ENCODE measurements at regions not wholly inside any gene's neighbourhood (a gene's known extent, or its start where the extent isn't known, plus 50 kb on each side); places are given as distances from the start of the nearest gene placed in this dataset.

DNA sequence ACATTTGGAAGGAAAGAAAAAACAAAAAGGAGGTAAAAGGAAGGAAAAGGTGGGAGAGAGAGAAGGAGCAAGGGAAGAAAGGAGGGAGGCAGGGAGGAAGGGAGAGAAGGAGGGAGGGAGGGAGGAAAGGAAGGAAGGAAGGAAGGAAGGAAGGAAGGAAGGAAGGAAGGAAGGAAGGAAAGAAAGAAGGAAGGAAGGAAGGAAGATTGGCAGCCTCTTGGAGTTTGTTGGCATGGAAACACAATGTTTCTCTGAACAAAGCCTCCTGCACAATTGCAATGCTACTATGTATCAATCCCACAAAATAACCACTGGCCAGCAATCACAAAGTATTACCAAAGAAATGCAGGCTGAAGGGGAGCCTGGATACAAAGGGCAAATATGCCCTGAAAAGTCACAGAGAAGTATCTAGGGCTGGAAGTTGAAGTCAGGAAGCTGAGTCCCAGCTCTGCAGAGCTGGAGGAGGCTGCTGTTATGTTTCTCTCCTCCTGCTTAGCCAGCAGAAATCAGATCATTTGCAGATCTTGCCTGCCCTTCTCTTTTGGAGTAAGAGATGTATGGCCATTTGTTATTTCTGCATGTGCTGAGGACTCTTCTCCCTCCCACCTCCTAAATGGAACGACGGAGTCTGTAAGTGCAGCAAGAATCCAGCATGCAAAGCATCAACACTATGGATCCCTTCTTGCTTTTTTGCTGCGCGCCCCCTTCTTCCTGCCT, 195.9 kb upstream of the LDB2 start:
- no peaks in the 10 kb centered on the region for H3K9me3 ChIP-seq (ENCODE audit: control insufficient read depth, low read length)
- no peaks in the 10 kb centered on the region for H3K27me3 ChIP-seq (ENCODE audit: control insufficient read depth, insufficient read depth, low read length, poor library complexity, severe bottlenecking)
- no peak overlapping the region for H3K4me3 ChIP-seq (ENCODE audit: insufficient read depth, low read depth, low read length)
- no peaks in the 10 kb centered on the region for H3K4me1 ChIP-seq (ENCODE audit: control insufficient read depth, insufficient read depth, low read length)
- no peaks in the 10 kb centered on the region for H3K36me3 ChIP-seq (ENCODE audit: control insufficient read depth, insufficient read depth, low read length)
- WGBS, 2 experiments = 78 to 82% methylated on average over 4 of the region's 4 CpGs
- no peak overlapping the region for H3K27ac ChIP-seq (ENCODE audit: insufficient read depth, low read depth, low read length, poor library complexity, severe bottlenecking)

DNA sequence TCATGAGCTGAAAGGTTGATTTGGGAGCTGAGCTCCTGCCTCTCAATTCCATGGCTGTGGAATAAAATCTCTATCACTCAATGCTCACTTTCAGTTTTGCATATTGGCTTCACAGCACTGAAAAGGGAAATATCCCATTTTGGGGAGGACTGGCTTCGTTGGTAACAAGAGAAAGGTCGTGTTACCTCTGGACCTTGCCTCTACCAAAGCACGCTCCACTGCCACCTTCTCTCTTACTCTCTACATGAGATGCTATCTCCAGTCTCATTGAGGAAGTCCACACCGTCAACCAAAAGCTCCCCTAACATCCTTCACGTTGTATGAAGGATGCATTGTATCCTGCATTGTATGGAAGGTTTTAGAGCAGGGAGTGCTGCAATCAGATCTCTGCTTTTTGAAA, 195.0 kb upstream of the LDB2 start:
- Histone ChIP-seq H3K4me3 (ENCODE audit: insufficient read depth, low read depth, low read length) (no peak overlapping the region), H3K27me3 (ENCODE audit: control insufficient read depth, insufficient read depth, low read length, poor library complexity, severe bottlenecking) (no peaks in the 10 kb centered on the region), H3K4me1 (ENCODE audit: control insufficient read depth, insufficient read depth, low read length) (no peaks in the 10 kb centered on the region), H3K27ac (ENCODE audit: insufficient read depth, low read depth, low read length, poor library complexity, severe bottlenecking) (no peak overlapping the region), H3K9me3 (ENCODE audit: control insufficient read depth, low read length) (no peaks in the 10 kb centered on the region), H3K36me3 (ENCODE audit: control insufficient read depth, insufficient read depth, low read length) (no peaks in the 10 kb centered on the region)
- WGBS, 2 experiments = 89 to 94% methylated on average over 3 to 5 of the region's 5 CpGs

DNA sequence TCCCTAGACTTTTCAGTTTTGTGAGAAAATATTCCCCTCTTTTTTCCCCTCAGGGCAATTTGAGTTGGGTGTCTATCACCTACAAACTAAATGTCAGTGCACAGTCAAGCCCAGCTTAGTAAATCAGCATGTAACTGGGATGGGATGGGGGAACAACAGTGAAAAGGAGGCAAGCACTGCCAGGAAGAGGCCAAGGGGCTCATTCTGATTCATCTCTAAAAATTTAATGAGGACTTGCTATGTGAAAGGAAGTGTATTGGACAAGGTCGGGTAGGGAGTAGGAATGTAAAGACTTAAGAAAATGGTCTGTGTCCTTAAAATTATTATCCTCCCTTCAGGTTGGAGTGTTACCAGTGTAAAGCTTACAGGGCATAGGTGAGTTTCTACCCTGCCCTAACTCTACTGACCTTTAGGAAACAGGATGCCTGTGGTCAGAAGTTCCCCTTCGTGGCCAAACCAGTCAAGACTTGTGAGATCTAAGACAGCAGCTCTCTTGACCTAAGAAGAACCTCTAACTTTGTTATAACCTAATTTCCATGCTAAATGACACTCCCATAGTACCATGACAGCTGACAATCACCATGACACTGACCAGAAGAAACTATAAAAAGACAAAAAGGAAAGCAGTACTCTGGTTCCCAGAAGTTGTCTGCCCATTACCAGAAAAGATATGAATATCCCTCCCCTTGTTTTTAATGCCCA, 194.4 kb upstream of the LDB2 start:
- Histone ChIP-seq H3K36me3 (ENCODE audit: control insufficient read depth, insufficient read depth, low read length) (no peaks in the 10 kb centered on the region), H3K4me1 (ENCODE audit: control insufficient read depth, insufficient read depth, low read length) (no peaks in the 10 kb centered on the region)
- 79 to 88% methylated on average over 2 of the region's 2 CpGs for whole genome bisulfite sequencing, 2 experiments

DNA sequence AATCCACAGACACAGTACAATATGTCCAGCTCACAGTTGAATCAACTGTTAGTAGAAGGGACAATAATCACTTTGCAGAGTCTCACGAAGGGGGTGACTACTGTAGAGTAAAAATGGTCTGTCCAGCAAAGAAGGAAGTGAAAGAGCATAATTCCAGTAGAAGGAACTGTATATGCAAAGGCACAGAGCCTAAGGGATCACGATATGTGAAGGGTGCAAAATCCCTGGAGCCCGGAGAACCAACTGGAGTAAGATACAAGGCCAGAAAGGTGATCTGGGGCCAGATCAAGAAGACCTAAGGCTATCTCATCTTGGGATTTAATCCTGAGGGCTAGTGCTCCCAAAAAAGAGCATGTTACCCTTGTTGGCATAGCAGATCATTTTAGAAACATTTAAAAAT, 192.7 kb upstream of the LDB2 start:
- Histone ChIP-seq H3K27ac (ENCODE audit: insufficient read depth, low read depth, low read length, poor library complexity, severe bottlenecking) (no peak overlapping the region), H3K4me3 (ENCODE audit: insufficient read depth, low read depth, low read length) (no peak overlapping the region), H3K4me1 (ENCODE audit: control insufficient read depth, insufficient read depth, low read length) (no peaks in the 10 kb centered on the region), H3K9me3 (ENCODE audit: control insufficient read depth, low read length) (no peaks in the 10 kb centered on the region), H3K27me3 (ENCODE audit: control insufficient read depth, insufficient read depth, low read length, poor library complexity, severe bottlenecking) (no peaks in the 10 kb centered on the region), H3K36me3 (ENCODE audit: control insufficient read depth, insufficient read depth, low read length) (no peaks in the 10 kb centered on the region)
- 92 to 96% methylated on average over 3 of the region's 3 CpGs for WGBS, 2 experiments

More for the DNA sequence above, 194.4 kb upstream of the LDB2 start:
- H3K4me3 ChIP-seq (ENCODE audit: insufficient read depth, low read depth, low read length) = no peak overlapping the region
- no peak overlapping the region for H3K27ac ChIP-seq (ENCODE audit: insufficient read depth, low read depth, low read length, poor library complexity, severe bottlenecking)
- H3K9me3 ChIP-seq (ENCODE audit: control insufficient read depth, low read length) = no peaks in the 10 kb centered on the region
- no peaks in the 10 kb centered on the region for H3K27me3 ChIP-seq (ENCODE audit: control insufficient read depth, insufficient read depth, low read length, poor library complexity, severe bottlenecking)

DNA sequence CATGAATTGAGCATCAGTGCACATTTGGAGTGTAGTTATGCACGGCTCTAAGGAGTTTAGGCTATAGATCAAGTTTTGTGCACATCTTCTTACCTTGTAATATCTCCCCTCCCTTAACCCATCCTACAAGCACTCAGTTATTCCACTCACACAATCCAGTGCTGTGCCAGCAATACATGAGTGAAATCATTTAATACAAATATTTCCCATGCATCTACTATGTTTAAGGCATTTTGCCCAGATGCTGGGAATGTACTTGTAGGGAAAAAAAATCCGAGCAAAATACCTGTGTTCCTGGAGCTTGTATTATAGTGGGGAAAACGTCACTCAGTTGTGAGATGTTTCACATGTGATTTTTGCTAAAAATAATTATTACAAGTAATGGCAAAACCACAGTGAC, 191.6 kb upstream of the LDB2 start:
- WGBS, 2 experiments = 88 to 93% methylated on average over 3 of the region's 3 CpGs
- H3K4me1 ChIP-seq (ENCODE audit: control insufficient read depth, insufficient read depth, low read length) = no peaks in the 10 kb centered on the region
- H3K27ac ChIP-seq (ENCODE audit: insufficient read depth, low read depth, low read length, poor library complexity, severe bottlenecking) = no peak overlapping the region
- H3K36me3 ChIP-seq (ENCODE audit: control insufficient read depth, insufficient read depth, low read length) = no peaks in the 10 kb centered on the region
- H3K9me3 ChIP-seq (ENCODE audit: control insufficient read depth, low read length) = no peaks in the 10 kb centered on the region
- H3K27me3 ChIP-seq (ENCODE audit: control insufficient read depth, insufficient read depth, low read length, poor library complexity, severe bottlenecking) = no peaks in the 10 kb centered on the region
- H3K4me3 ChIP-seq (ENCODE audit: insufficient read depth, low read depth, low read length) = no peak overlapping the region

DNA sequence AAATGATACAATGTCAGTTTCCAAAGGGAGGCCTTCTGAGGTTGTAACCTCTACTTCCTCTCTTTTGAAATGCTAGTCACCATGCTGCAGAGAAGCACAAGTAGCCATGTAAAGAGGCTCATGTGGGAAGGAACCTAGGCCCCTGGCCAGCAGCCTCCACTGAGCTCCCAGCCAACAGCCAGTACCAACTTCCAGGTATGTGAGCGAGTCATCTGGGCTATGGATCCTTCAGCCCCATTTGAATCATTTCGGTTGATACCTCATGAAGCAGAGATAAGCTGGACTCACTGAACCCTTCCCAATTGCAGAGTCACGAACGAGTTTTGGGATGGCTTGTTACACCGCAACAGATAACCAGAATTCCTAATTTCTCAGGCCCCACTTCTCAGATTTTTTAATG, 187.0 kb upstream of the LDB2 start:
- Histone ChIP-seq H3K4me3 (ENCODE audit: insufficient read depth, low read depth, low read length) (no peak overlapping the region), H3K9me3 (ENCODE audit: control insufficient read depth, low read length) (no peaks in the 10 kb centered on the region), H3K27me3 (ENCODE audit: control insufficient read depth, insufficient read depth, low read length, poor library complexity, severe bottlenecking) (no peaks in the 10 kb centered on the region), H3K27ac (ENCODE audit: insufficient read depth, low read depth, low read length, poor library complexity, severe bottlenecking) (no peak overlapping the region), H3K4me1 (ENCODE audit: control insufficient read depth, insufficient read depth, low read length) (no peaks in the 10 kb centered on the region), H3K36me3 (ENCODE audit: control insufficient read depth, insufficient read depth, low read length) (no peaks in the 10 kb centered on the region)
- WGBS, 2 experiments = 92 to 96% methylated on average over 5 of the region's 5 CpGs

DNA sequence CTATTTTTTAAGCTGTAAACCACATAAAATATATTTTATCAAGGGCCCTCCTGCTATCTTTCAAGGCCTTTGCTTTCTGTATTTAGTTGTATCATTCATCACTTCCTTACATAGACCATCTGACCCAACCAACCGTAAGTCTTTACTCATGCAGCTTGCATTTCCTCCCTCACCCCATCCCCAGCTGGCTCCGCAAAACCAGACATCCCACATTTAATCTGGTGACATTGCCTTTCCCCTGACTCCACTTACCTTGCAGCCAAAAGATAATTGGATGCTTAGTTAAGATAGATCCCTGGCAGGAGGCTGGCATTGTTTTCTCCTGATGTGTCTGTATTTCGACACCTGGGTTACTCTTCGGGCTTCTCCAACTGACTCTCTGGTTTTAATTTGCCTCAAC, 183.7 kb upstream of the LDB2 start:
- Histone ChIP-seq H3K9me3 (ENCODE audit: control insufficient read depth, low read length) (no peaks in the 10 kb centered on the region), H3K36me3 (ENCODE audit: control insufficient read depth, insufficient read depth, low read length) (no peaks in the 10 kb centered on the region), H3K4me3 (ENCODE audit: insufficient read depth, low read depth, low read length) (no peak overlapping the region), H3K27me3 (ENCODE audit: control insufficient read depth, insufficient read depth, low read length, poor library complexity, severe bottlenecking) (no peaks in the 10 kb centered on the region), H3K4me1 (ENCODE audit: control insufficient read depth, insufficient read depth, low read length) (no peaks in the 10 kb centered on the region), H3K27ac (ENCODE audit: insufficient read depth, low read depth, low read length, poor library complexity, severe bottlenecking) (no peak overlapping the region)
- WGBS, 2 experiments = 94 to 97% methylated on average over 4 of the region's 4 CpGs

DNA sequence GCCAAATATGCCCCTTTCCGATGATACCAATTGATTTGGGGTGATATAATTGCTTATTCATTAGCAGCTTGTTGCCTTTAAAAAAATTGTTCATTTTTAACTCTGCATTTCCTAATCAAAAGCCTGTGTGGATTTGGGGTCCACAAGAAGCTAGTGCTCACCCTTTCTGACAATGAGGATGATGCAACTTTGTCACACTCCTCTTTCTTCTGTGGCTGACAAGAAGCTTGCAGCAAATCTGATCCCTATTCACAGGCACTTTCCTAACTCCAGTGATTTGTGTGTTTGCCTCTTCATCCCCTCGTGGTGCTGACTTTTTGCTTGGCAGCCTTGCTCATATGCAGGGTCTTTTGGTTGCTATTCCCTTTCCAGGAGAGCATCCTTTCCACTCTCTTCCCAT, 182.7 kb upstream of the LDB2 start:
- 58 to 72% methylated on average over 2 of the region's 2 CpGs for WGBS, 2 experiments
- Histone ChIP-seq H3K4me1 (ENCODE audit: control insufficient read depth, insufficient read depth, low read length) (no peaks in the 10 kb centered on the region), H3K9me3 (ENCODE audit: control insufficient read depth, low read length) (no peaks in the 10 kb centered on the region), H3K36me3 (ENCODE audit: control insufficient read depth, insufficient read depth, low read length) (no peaks in the 10 kb centered on the region), H3K4me3 (ENCODE audit: insufficient read depth, low read depth, low read length) (no peak overlapping the region), H3K27me3 (ENCODE audit: control insufficient read depth, insufficient read depth, low read length, poor library complexity, severe bottlenecking) (no peaks in the 10 kb centered on the region), H3K27ac (ENCODE audit: insufficient read depth, low read depth, low read length, poor library complexity, severe bottlenecking) (no peak overlapping the region)

DNA sequence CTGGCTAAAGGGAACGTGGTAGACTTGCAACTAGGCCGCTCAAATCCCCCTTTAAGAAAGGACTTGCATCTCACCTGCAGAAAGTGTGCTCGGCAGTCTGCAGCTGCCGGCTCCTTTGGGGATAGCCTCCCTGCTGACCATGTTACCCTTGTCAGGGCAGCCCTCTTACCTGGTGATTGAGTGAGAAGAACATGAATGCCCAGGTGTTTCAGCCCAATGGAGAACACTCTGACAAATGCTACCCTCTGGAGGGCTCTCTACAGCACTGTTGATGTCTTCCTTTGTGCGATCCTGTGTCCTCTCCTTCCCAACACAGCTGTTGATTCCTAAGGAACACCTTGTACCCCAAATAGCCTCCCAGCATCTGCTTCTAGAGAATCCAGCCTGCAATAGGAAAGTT, 178.7 kb upstream of the LDB2 start:
- H3K36me3 ChIP-seq (ENCODE audit: control insufficient read depth, insufficient read depth, low read length) = no peaks in the 10 kb centered on the region
- H3K4me3 ChIP-seq (ENCODE audit: insufficient read depth, low read depth, low read length) = no peak overlapping the region
- no peaks in the 10 kb centered on the region for H3K27me3 ChIP-seq (ENCODE audit: control insufficient read depth, insufficient read depth, low read length, poor library complexity, severe bottlenecking)
- no peak overlapping the region for H3K27ac ChIP-seq (ENCODE audit: insufficient read depth, low read depth, low read length, poor library complexity, severe bottlenecking)
- H3K4me1 ChIP-seq (ENCODE audit: control insufficient read depth, insufficient read depth, low read length) = no peaks in the 10 kb centered on the region
- H3K9me3 ChIP-seq (ENCODE audit: control insufficient read depth, low read length) = no peaks in the 10 kb centered on the region
- 87 to 93% methylated on average over 5 of the region's 5 CpGs for WGBS, 2 experiments

DNA sequence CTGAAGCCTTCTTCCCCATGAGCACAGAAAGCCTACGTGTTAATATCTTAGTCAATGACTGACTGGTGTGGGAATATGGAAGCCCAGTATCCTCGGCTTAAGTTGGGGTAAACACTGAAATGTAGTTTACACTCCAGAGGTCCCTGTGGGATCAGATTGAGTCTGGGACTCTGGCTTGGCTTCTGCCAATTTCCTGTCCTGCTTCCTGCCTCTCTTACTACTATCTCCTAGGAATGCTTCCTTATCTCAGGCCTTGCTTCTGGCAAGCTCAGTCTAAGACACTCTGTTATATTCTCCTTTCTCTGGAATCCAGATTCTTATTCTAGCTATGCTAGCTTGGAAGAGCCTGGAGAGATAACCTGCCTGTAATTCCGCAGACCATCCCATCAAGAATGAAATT, 174.0 kb upstream of the LDB2 start:
- no peak overlapping the region for H3K27ac ChIP-seq (ENCODE audit: insufficient read depth, low read depth, low read length, poor library complexity, severe bottlenecking)
- H3K9me3 ChIP-seq (ENCODE audit: control insufficient read depth, low read length) = no peaks in the 10 kb centered on the region
- no peaks in the 10 kb centered on the region for H3K27me3 ChIP-seq (ENCODE audit: control insufficient read depth, insufficient read depth, low read length, poor library complexity, severe bottlenecking)
- H3K36me3 ChIP-seq (ENCODE audit: control insufficient read depth, insufficient read depth, low read length) = no peaks in the 10 kb centered on the region
- no peaks in the 10 kb centered on the region for H3K4me1 ChIP-seq (ENCODE audit: control insufficient read depth, insufficient read depth, low read length)
- H3K4me3 ChIP-seq (ENCODE audit: insufficient read depth, low read depth, low read length) = no peak overlapping the region
- 91 to 93% methylated on average over 2 to 3 of the region's 3 CpGs for WGBS, 2 experiments

Measured in ectodermal cell (in vitro differentiated cells).